Brain microvascular endothelial cell (primary cell): ENCODE measurements at regions not wholly inside any gene's neighbourhood (a gene's known extent, or its start where the extent isn't known, plus 50 kb on each side); places are given as distances from the start of the nearest gene placed in this dataset.

Experiments used
- DNase-seq: peaks from one replicate; pipeline ENCODE4 v3.0.0-alpha.2; 2020
- H3K27ac ChIP-seq: fragments of 250-450 bp; sonication (Bioruptor Pico); 2 replicates; pipeline ENCODE4 v1.5.1; 2020; ENCODE audit warnings: mild to moderate bottlenecking, moderate library complexity
- H3K27me3 ChIP-seq: fragments of 250-450 bp; sonication (Bioruptor Pico); replicated peaks from 2 replicates; pipeline ENCODE4 v1.5.1; 2020; ENCODE audit warnings: mild to moderate bottlenecking
- H3K36me3 ChIP-seq: fragments of 250-450 bp; sonication (Bioruptor Pico); replicated peaks from 2 replicates; pipeline ENCODE4 v1.5.1; 2020; ENCODE audit warnings: mild to moderate bottlenecking
- H3K4me3 ChIP-seq: 2 replicates; pipeline ENCODE4 v1.5.1; 2011; ENCODE audit warnings: low read depth, mild to moderate bottlenecking, control low read depth, low read length, moderate library complexity
- in situ Hi-C: cut with HindIII; loops from 2 replicates; pipeline ENCODE4 v1.10.0; 2017; ENCODE audit warnings: low sequenced_read_pairs, low pct_ligation_motif_present
- TF ChIP-seq, protein P1 (sequence below): IDR thresholded peaks from 2 replicates; pipeline ENCODE4 v1.5.1; 2011; ENCODE audit warnings: low read depth, mild to moderate bottlenecking, moderate library complexity, low read length, control low read depth, inconsistent platforms; ENCODE audit errors: missing control alignments

DNA sequence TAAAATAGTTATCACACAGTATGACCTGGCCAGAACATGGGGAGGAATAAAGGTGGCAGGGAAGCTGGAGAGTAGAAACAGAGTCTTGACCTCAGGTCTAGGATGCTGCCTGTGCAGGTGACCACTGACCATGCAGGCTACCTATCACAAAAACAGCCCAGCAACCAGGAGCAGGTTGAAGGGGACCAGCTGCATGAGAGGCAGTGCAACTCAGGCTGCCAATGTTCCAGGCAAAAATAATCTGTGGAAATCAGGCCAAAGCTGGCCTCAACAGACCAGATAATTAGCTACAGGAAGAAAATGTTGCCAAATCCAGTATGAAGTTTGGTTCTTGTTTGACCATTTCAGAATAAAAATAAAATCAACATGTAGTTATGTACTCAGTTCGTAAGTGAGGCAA is 72.6 kb downstream of the PDE6H start:
- Histone ChIP-seq H3K27me3 (no peaks in the 10 kb centered on the region), H3K36me3 (no peaks in the 10 kb centered on the region), H3K4me3 (no peak overlapping the region), H3K27ac (no peak overlapping the region)
- DNase-seq: no peak
- in situ Hi-C loops: no loop called here
- TF ChIP-seq, protein P1, sequence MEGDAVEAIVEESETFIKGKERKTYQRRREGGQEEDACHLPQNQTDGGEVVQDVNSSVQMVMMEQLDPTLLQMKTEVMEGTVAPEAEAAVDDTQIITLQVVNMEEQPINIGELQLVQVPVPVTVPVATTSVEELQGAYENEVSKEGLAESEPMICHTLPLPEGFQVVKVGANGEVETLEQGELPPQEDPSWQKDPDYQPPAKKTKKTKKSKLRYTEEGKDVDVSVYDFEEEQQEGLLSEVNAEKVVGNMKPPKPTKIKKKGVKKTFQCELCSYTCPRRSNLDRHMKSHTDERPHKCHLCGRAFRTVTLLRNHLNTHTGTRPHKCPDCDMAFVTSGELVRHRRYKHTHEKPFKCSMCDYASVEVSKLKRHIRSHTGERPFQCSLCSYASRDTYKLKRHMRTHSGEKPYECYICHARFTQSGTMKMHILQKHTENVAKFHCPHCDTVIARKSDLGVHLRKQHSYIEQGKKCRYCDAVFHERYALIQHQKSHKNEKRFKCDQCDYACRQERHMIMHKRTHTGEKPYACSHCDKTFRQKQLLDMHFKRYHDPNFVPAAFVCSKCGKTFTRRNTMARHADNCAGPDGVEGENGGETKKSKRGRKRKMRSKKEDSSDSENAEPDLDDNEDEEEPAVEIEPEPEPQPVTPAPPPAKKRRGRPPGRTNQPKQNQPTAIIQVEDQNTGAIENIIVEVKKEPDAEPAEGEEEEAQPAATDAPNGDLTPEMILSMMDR: no peak

DNA sequence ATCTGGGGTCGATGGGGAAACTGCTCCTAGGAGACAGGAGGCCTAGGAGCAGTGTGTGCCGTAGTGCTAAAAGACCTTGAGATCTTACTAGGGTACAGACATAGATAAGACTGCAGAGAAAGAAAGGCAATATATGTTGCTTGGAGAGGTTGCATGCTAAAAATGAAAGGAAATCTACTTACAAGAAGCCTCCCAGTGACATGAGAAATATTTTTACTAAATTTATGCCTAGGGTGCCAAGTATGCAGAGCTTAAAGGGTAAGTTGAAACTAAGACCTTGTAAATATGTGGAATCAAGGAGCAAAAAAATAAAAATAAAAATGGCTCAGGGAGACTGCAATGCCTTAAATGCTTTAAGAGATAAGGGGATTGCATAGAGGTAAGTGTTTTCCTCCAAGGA is 74.8 kb downstream of the PDE6H start:
- Histone ChIP-seq H3K27ac (no peak overlapping the region), H3K36me3 (no peaks in the 10 kb centered on the region), H3K27me3 (no peaks in the 10 kb centered on the region), H3K4me3 (no peak overlapping the region)
- in situ Hi-C loops: no loop called here
- TF ChIP-seq, protein P1: no peak
- no peak for DNase-seq

DNA sequence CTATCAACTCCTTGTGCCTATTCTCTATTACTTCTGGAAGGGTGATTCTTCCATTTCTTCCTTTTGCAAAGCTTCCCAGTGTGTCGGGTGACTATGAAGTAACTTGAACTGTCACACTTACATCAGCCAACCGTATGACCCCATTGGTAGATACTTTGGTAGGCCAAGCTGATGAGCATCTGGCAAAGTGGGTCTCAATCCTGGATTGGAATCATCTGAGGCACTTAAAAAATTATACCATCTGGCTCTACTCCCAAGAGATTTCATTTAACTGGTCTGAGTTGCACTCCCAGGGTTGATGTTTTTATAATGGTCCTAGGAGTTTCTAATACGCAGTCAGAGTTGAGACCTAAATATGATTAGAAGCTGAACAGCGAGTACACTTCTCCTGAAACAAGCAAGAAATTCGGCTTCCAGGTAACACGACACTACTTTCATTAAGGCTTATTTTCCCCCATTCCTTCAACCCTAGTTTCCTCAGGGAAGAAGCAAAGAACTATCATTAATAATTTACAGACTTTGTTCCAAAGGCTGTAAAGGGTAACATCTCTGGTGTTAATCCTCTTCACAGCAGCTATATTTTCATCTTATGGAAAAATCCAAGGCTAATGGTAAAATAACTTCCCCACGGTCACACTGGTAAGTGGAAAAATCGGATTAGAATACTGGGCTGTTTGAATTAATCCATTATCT is 76.8 kb downstream of the PDE6H start:
- in situ Hi-C loops: no loop called here
- no peak overlapping the region for H3K27ac ChIP-seq
- TF ChIP-seq, protein P1: no peak
- no peaks in the 10 kb centered on the region for H3K36me3 ChIP-seq
- no peaks in the 10 kb centered on the region for H3K27me3 ChIP-seq
- H3K4me3 ChIP-seq: no peak overlapping the region
- no peak for DNase-seq

DNA sequence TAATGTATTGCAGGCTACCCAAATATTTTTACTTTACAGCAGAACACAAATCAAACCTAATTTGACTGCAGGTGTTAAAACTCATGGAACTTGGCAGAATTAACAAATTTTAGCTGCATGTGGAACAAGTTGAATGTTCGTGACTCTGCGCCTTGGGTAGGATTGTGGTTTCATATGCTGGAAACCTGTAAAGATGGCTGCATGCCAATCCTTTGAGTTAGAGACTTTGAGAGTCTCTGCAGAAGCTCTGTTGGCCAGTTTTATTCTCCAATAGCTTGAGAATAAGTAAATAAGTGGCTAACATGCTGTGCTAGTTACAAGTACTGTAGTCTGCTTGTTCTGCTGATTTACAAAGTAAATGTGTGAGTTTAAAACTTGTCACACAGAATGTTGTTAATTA is 77.8 kb downstream of the PDE6H start:
- TF ChIP-seq, protein P1: no peak
- Histone ChIP-seq H3K4me3 (no peak overlapping the region), H3K27ac (no peak overlapping the region), H3K36me3 (no peaks in the 10 kb centered on the region), H3K27me3 (no peaks in the 10 kb centered on the region)
- DNase-seq: peak; percentile 1
- in situ Hi-C loops: no loop called here

DNA sequence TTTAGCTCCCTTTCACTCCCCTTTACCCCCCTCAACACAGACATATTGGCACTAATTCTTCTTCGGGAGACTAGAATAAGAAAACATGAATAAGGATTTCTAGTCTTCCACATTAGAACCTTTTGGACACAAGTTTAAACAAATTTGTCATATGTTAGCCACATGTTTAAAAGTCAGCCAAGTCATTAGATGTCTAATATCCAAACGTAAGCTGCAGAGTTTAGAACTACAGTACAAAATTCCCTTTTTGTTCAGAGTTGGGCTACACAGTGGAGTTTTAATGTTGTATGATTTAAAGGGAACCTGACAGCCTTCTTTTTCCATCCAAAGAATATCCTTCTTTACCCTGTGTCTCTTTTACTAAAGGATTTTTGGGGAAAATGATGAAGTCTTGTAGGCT is 79.8 kb downstream of the PDE6H start:
- H3K4me3 ChIP-seq: no peak overlapping the region
- H3K27ac ChIP-seq: no peak overlapping the region
- H3K27me3 ChIP-seq: no peaks in the 10 kb centered on the region
- H3K36me3 ChIP-seq: no peaks in the 10 kb centered on the region
- TF ChIP-seq, protein P1: no peak
- DNase-seq: no peak
- in situ Hi-C loops: no loop called here

DNA sequence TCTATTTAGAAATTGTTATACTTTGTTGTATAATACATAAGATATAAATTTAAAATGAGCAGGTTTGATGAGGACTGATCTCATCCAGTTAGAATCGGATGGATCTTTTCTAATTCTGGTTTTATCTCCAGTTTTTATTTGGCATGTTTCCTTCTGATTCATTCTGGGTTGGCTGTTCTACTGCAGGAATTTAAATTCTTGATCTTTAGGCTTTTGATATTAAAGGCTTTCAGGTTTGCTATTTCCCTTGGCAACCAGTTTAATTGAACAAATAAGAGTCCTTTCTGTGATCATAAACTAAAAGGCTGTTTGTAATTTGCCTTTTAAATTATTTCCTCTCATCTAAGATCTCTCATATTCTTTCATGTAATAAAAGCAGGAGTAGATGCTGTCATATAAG is 83.4 kb downstream of the PDE6H start:
- no peaks in the 10 kb centered on the region for H3K36me3 ChIP-seq
- no peak overlapping the region for H3K4me3 ChIP-seq
- no peak for DNase-seq
- H3K27me3 ChIP-seq: no peaks in the 10 kb centered on the region
- no peak overlapping the region for H3K27ac ChIP-seq
- TF ChIP-seq, protein P1: no peak
- in situ Hi-C loops: no loop called here
